Hepatocyte (in vitro differentiated cells): ENCODE measurements at regions not wholly inside any gene's neighbourhood (a gene's known extent, or its start where the extent isn't known, plus 50 kb on each side); places are given as distances from the start of the nearest gene placed in this dataset.

ENCODE experiments used
- DNase-seq: peaks from one replicate; pipeline ENCODE4 v3.0.0-alpha.2; 2016; ENCODE audit warnings: low spot score
- H2AFZ ChIP-seq: fragments of 200-600 bp; sonication (generic); 2 replicates; pipeline ENCODE4 v1.6.0; 2016; ENCODE audit warnings: antibody characterized with exemption, mild to moderate bottlenecking
- H3K27ac ChIP-seq: fragments of 200-600 bp; sonication (generic); 2 replicates; pipeline ENCODE4 v1.5.1; 2016; ENCODE audit warnings: mild to moderate bottlenecking
- H3K27me3 ChIP-seq: fragments of 200-600 bp; sonication (generic); 2 replicates; pipeline ENCODE4 v1.6.1; 2016
- H3K36me3 ChIP-seq: fragments of 200-600 bp; sonication (generic); replicated peaks from 2 replicates; pipeline ENCODE4 v1.5.1; 2016; ENCODE audit warnings: low read depth; ENCODE audit not compliant: insufficient read depth
- H3K4me1 ChIP-seq: fragments of 200-600 bp; sonication (generic); 2 replicates; pipeline ENCODE4 v1.5.1; 2016; ENCODE audit warnings: mild to moderate bottlenecking, moderate library complexity; ENCODE audit not compliant: insufficient read depth
- H3K4me2 ChIP-seq: fragments of 200-600 bp; sonication (generic); 2 replicates; pipeline ENCODE4 v1.6.0; 2016
- H3K4me3 ChIP-seq: fragments of 200-600 bp; sonication (generic); 2 replicates; pipeline ENCODE4 v1.5.1; 2016; ENCODE audit warnings: mild to moderate bottlenecking
- H3K79me2 ChIP-seq: fragments of 200-600 bp; sonication (generic); 2 replicates; pipeline ENCODE4 v1.6.0; 2017; ENCODE audit warnings: mild to moderate bottlenecking
- H3K9me2 ChIP-seq: fragments of 200-600 bp; sonication (generic); replicated peaks from 2 replicates; pipeline ENCODE4 v1.6.0; 2017; ENCODE audit warnings: mild to moderate bottlenecking; ENCODE audit not compliant: insufficient read depth
- H3K9me3 ChIP-seq: fragments of 200-600 bp; sonication (generic); 2 replicates; pipeline ENCODE4 v1.5.1; 2016; ENCODE audit warnings: low read depth, mild to moderate bottlenecking
- H4K20me1 ChIP-seq: fragments of 200-600 bp; sonication (generic); 2 replicates; pipeline ENCODE4 v1.6.0; 2016; ENCODE audit warnings: mild to moderate bottlenecking; ENCODE audit not compliant: insufficient read depth, poor library complexity, severe bottlenecking
- EZH2 ChIP-seq: fragments of 200-600 bp; sonication (generic); IDR thresholded peaks from 2 replicates; pipeline ENCODE4 v1.6.1; 2016; ENCODE audit warnings: antibody characterized with exemption, mild to moderate bottlenecking, borderline replicate concordance
- EZH2phosphoT487 ChIP-seq: fragments of 200-600 bp; sonication (generic); IDR thresholded peaks from one replicate; pipeline ENCODE4 v1.6.1; 2018; ENCODE audit warnings: antibody characterized with exemption, mild to moderate bottlenecking, low read depth, moderate library complexity; ENCODE audit not compliant: unreplicated experiment, severe bottlenecking
- WGBS: methylation state at CpG from one replicate; pipeline ENCODE4 v1.1.6; 2016; ENCODE audit warnings: low lambda C conversion rate; ENCODE audit errors: missing lambda C conversion rate; 5-methylcytosine and 5-hydroxymethylcytosine counted together
- TF ChIP-seq, protein P1 (sequence below): fragments of 200-600 bp; sonication (generic); IDR thresholded peaks from 2 replicates; pipeline ENCODE4 v1.5.1; 2016; ENCODE audit warnings: antibody characterized with exemption, mild to moderate bottlenecking; ENCODE audit not compliant: poor library complexity

DNA sequence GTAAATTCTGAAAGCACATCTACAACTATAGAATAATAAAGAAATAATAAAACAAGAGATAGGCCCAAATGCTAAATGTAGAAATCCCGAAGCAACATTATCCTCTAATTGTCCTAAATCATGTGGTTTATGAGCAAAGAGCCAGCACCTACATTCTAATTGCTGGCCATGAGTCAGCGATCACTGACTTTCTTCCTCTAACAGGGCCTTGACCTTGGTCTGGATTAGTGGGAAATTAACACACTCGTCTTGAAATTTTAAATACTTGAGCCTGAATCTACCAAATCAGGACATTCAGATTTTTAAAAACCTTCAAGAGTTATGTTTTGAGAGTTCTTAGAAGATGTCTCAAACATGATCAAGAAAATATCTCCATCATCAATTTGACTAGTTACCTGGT is 727.6 kb downstream of the METTL15 start:
- no peaks in the 10 kb centered on the region for H4K20me1 ChIP-seq
- H2AFZ ChIP-seq: no peak overlapping the region
- no peaks in the 10 kb centered on the region for H3K9me2 ChIP-seq
- H3K4me3 ChIP-seq: no peak overlapping the region
- WGBS: 66% methylated on average over 3 of the region's 3 CpGs
- H3K4me1 ChIP-seq: peaks cover 6% of the 10 kb centered on the region
- H3K36me3 ChIP-seq: no peaks in the 10 kb centered on the region
- no peak for TF ChIP-seq EZH2
- TF ChIP-seq, protein P1, sequence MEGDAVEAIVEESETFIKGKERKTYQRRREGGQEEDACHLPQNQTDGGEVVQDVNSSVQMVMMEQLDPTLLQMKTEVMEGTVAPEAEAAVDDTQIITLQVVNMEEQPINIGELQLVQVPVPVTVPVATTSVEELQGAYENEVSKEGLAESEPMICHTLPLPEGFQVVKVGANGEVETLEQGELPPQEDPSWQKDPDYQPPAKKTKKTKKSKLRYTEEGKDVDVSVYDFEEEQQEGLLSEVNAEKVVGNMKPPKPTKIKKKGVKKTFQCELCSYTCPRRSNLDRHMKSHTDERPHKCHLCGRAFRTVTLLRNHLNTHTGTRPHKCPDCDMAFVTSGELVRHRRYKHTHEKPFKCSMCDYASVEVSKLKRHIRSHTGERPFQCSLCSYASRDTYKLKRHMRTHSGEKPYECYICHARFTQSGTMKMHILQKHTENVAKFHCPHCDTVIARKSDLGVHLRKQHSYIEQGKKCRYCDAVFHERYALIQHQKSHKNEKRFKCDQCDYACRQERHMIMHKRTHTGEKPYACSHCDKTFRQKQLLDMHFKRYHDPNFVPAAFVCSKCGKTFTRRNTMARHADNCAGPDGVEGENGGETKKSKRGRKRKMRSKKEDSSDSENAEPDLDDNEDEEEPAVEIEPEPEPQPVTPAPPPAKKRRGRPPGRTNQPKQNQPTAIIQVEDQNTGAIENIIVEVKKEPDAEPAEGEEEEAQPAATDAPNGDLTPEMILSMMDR: no peak
- TF ChIP-seq EZH2phosphoT487: no peak
- no peaks in the 10 kb centered on the region for H3K9me3 ChIP-seq
- peak overlapping the region; percentile 60 for H3K27ac ChIP-seq
- H3K4me2 ChIP-seq: peak overlapping the region; percentile 6
- H3K79me2 ChIP-seq: no peaks in the 10 kb centered on the region
- H3K27me3 ChIP-seq: no peaks in the 10 kb centered on the region
- peak; percentile 16 for DNase-seq

DNA sequence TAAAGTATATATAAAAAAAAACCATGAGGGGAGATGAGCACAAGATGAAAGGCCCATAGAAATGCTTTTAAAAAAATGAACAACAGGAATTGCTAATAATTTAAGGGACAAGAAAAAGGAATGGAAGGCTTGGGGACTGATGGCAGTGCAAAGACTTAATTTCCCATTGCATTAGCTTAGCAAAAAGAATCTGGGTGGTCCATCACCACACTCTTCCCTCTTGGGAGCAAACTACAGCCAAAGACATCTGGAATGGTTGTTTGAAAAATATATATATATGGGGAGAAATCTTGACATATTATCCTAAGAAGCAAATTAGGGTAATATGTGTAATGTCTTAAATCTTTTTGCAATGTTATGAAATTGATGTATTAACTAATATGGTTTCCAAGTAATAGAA is 727.1 kb downstream of the METTL15 start:
- no peaks in the 10 kb centered on the region for H3K9me3 ChIP-seq
- peak overlapping the region; percentile 60 for H3K27ac ChIP-seq
- H3K9me2 ChIP-seq: no peaks in the 10 kb centered on the region
- no peak overlapping the region for H3K4me3 ChIP-seq
- H3K36me3 ChIP-seq: no peaks in the 10 kb centered on the region
- H2AFZ ChIP-seq: no peak overlapping the region
- no peak overlapping the region for H3K4me2 ChIP-seq
- TF ChIP-seq EZH2 (no peak), EZH2phosphoT487 (no peak)
- TF ChIP-seq, protein P1: no peak
- H3K27me3 ChIP-seq: no peaks in the 10 kb centered on the region
- no peak for DNase-seq
- peaks cover 6% of the 10 kb centered on the region for H3K4me1 ChIP-seq
- no peaks in the 10 kb centered on the region for H3K79me2 ChIP-seq
- H4K20me1 ChIP-seq: no peaks in the 10 kb centered on the region

DNA sequence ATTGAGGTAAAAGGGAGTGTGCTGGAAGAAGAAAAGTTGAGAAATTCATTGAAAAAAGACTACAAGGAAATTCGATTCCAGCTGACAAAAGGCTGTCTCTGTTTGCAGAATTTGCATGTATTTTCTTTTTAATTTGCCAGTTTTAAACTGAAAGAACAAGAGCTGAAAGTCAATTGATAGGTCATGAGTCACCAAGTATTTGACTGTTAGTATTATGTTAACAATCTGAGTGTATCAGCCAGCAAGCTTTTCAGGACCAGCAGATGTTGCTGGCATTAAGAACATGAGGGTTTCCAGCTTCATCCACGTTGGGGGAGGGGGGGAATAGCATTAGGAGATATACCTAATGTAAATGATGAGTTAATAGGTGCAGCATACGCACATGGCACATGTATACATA is 726.7 kb downstream of the METTL15 start:
- Histone ChIP-seq H3K9me3 (no peaks in the 10 kb centered on the region), H3K36me3 (no peaks in the 10 kb centered on the region), H3K4me3 (no peak overlapping the region), H4K20me1 (no peaks in the 10 kb centered on the region), H3K27me3 (no peaks in the 10 kb centered on the region), H2AFZ (no peak overlapping the region), H3K4me2 (no peak overlapping the region), H3K79me2 (no peaks in the 10 kb centered on the region), H3K27ac (no peak overlapping the region), H3K4me1 (peaks cover 6% of the 10 kb centered on the region), H3K9me2 (no peaks in the 10 kb centered on the region)
- 53% methylated on average over 3 of the region's 3 CpGs for WGBS
- no peak for DNase-seq
- TF ChIP-seq EZH2 (no peak), EZH2phosphoT487 (no peak)
- TF ChIP-seq, protein P1: no peak

DNA sequence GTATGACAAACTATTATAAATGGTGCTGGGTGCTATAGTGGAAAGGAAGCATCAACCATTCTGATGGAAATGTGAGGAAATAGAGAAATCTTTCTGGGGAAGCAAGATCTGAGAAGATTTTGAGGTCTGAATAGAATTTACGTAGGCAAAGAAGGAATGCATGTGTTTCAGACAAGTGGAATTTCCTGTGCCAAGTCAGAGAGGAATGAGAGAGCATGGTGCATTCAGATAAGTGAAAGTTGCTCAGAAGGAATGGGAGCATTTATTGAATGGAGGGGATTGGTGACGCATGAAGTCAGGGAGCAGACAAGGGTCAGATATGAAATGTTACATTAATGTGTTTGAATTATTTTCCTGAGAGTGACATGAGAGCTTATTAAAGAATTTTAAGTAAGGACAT is 725.5 kb downstream of the METTL15 start:
- Histone ChIP-seq H3K79me2 (no peaks in the 10 kb centered on the region), H3K4me2 (no peak overlapping the region), H3K36me3 (no peaks in the 10 kb centered on the region), H3K4me1 (peaks cover 6% of the 10 kb centered on the region), H3K27me3 (no peaks in the 10 kb centered on the region), H3K9me3 (no peaks in the 10 kb centered on the region), H3K4me3 (no peak overlapping the region), H2AFZ (no peak overlapping the region), H3K27ac (peak overlapping the region; percentile 19), H4K20me1 (no peaks in the 10 kb centered on the region), H3K9me2 (no peaks in the 10 kb centered on the region)
- 78% methylated on average over 2 of the region's 2 CpGs for WGBS
- DNase-seq: no peak
- TF ChIP-seq, protein P1: no peak
